Right lobe of liver (tissue), 4 donors: ENCODE measurements at regions not wholly inside any gene's neighbourhood (a gene's known extent, or its start where the extent isn't known, plus 50 kb on each side); places are given as distances from the start of the nearest gene placed in this dataset.

Experiments
- CTCF ChIP-seq, 4 donors: fragments of 200-600 bp in 3 of 4; fragments of 450-650 bp in 1 of 4; IDR thresholded peaks; one replicate each; pipeline versions ENCODE4 v1.5.1 to v1.8.0; 2016 to 2022; ENCODE audit warnings: antibody characterized with exemption in 4 of 4, mild to moderate bottlenecking in 2 of 4
- POLR2A ChIP-seq: fragments of 450-650 bp; IDR thresholded peaks from one replicate; pipeline ENCODE4 v1.6.1; 2017; ENCODE audit warnings: antibody characterized with exemption, mild to moderate bottlenecking
- donor health status: DM: no; HTN: no; CAD: no.
- donor health status: DM: no; HTN: no; CAD: no.
- donor health status: DM: no; HTN: yes; CAD: no.

GRCh38 chr10:118108194-118109026 is 61.7 kb upstream of the RAB11FIP2 start:
- TF ChIP-seq CTCF (IDR thresholded peaks at IDR 0.05), result no peak
- no peak for TF ChIP-seq POLR2A
